GM12878 (cell line): ENCODE measurements at regions not wholly inside any gene's neighbourhood (a gene's known extent, or its start where the extent isn't known, plus 50 kb on each side); places are given as distances from the start of the nearest gene placed in this dataset.
"Not testable (repeated sequence)": the region's sequence is repeated elsewhere in the genome, so short reads cannot be mapped to it uniquely, and the experiment has no call there.

ENCODE experiments used
- ATAC-seq: fragments of 200-7000 bp; cut with Tn5 transposase; 3 replicates; pipeline ENCODE4 v1.9.1; 2020; ENCODE audit warnings: mild to moderate bottlenecking, moderate library complexity
- BruUV-seq: library from RNA; stranded (reverse); fragments of 400-500 nt; replicated peaks from 2 replicates; lab custom pipeline; 2021; lab: Mats Ljungman, UMichigan
- CTCF ChIA-PET: fragments of 300-600 bp; sonication (Branson Sonifier 250); formaldehyde crosslinking; extraction: SDS; loops from one replicate; lab custom pipeline; 2021; ENCODE audit warnings: inconsistent platforms; lab: Yijun Ruan, JAX
- POLR2A ChIA-PET: fragments of 350-600 bp; formaldehyde crosslinking; extraction: SDS; loops from one replicate; lab custom pipeline; 2021; ENCODE audit warnings: inconsistent platforms; lab: Charles Lee
- RAD21 ChIA-PET: fragments of 300-600 bp; sonication (Branson Sonifier 250); formaldehyde crosslinking; loops from one replicate; lab custom pipeline; 2023; ENCODE audit warnings: antibody characterized with exemption; ENCODE audit not compliant: unreplicated experiment; lab: Charles Lee
- SMC1A ChIA-PET: fragments of 300-600 bp; sonication (Branson Sonifier 250); formaldehyde crosslinking; loops from one replicate; lab custom pipeline; 2023; ENCODE audit not compliant: unreplicated experiment, uncharacterized antibody; lab: Charles Lee
- DNase-seq: peaks from one replicate; pipeline ENCODE4 v3.0.0-alpha.2; 2011; ENCODE audit warnings: low read depth, low spot score
- FAIRE-seq: peaks from 3 replicates; lab custom pipeline; 2011; peaks lifted over from hg19 to GRCh38; lab: Jason Lieb, UNC
- H2AFZ ChIP-seq: 2 replicates; pipeline ENCODE4 v1.6.0; 2011; ENCODE audit warnings: low read depth, low read length, control low read depth; ENCODE audit not compliant: control insufficient read depth
- H3K27ac ChIP-seq: 2 replicates; pipeline ENCODE4 v1.5.1; 2011; ENCODE audit warnings: control low read depth; ENCODE audit not compliant: control insufficient read depth, insufficient read depth
- H3K27me3 ChIP-seq, 2 experiments: replicated peaks in 1 of 2; 2 replicates each; pipeline versions ENCODE4 v1.6.0 to v1.6.1; 2011; ENCODE audit warnings: low read length in 1 of 2; ENCODE audit not compliant: control insufficient read depth in 2 of 2, insufficient read depth in 2 of 2
- H3K36me3 ChIP-seq, 2 experiments: 2 replicates each; pipeline ENCODE4 v1.5.1; 2011; ENCODE audit warnings: low read length in 1 of 2; ENCODE audit not compliant: control insufficient read depth in 2 of 2, insufficient read depth in 2 of 2
- H3K4me1 ChIP-seq: 2 replicates; pipeline ENCODE4 v1.6.1; 2011; ENCODE audit warnings: mild to moderate bottlenecking, low read length, moderate library complexity, mixed read lengths; ENCODE audit not compliant: control insufficient read depth, insufficient read depth
- H3K4me2 ChIP-seq: 2 replicates; pipeline ENCODE4 v1.6.0; 2011; ENCODE audit warnings: control low read depth; ENCODE audit not compliant: control insufficient read depth, insufficient read depth
- H3K4me3 ChIP-seq: fragments of 200-600 bp; sonication (generic); 2 replicates; pipeline ENCODE4 v1.5.1; 2016
- H3K79me2 ChIP-seq: 2 replicates; pipeline ENCODE4 v1.6.0; 2011; ENCODE audit warnings: low read length; ENCODE audit not compliant: control insufficient read depth, insufficient read depth
- H3K9ac ChIP-seq: 2 replicates; pipeline ENCODE4 v1.8.0; 2011; ENCODE audit warnings: low read length, control low read depth, mixed read lengths; ENCODE audit not compliant: control insufficient read depth, insufficient read depth
- H3K9me3 ChIP-seq: replicated peaks from 3 replicates; pipeline ENCODE4 v1.5.1; 2011; ENCODE audit warnings: mild to moderate bottlenecking, low read length; ENCODE audit not compliant: control insufficient read depth, insufficient read depth
- H4K20me1 ChIP-seq: 2 replicates; pipeline ENCODE4 v1.6.0; 2011; ENCODE audit not compliant: control insufficient read depth, insufficient read depth
- CEBPB ChIP-seq, 2 experiments: fragments of 150-350 bp in 1 of 2; IDR thresholded peaks; 2 replicates each; pipeline ENCODE4 v1.6.1; 2012 to 2014; ENCODE audit warnings: low read depth in 2 of 2, low read length in 2 of 2, borderline replicate concordance in 1 of 2, inconsistent platforms in 1 of 2
- FOXM1 ChIP-seq: IDR thresholded peaks from 2 replicates; pipeline ENCODE4 v1.6.1; 2012; ENCODE audit warnings: low read depth, mild to moderate bottlenecking, inconsistent platforms, low read length, moderate library complexity
- HDGF ChIP-seq: fragments of 450-650 bp; IDR thresholded peaks from 2 replicates; pipeline ENCODE4 v1.6.1; 2016; ENCODE audit warnings: antibody characterized with exemption
- IKZF1 ChIP-seq: fragments of 450-650 bp; conservative IDR thresholded peaks from 2 replicates; pipeline ENCODE4 v1.6.1; 2017; ENCODE audit warnings: antibody characterized with exemption, mild to moderate bottlenecking
- in situ Hi-C: fragments of 300-500 bp; cut with MboI; formaldehyde crosslinking; loops from 9 replicates; pipeline ENCODE4 v1.14.3; 2018; ENCODE audit warnings: mixed read lengths
- intact Hi-C: fragments of 100-400 bp; cut with micrococcal nuclease; formaldehyde crosslinking; loops from one replicate; pipeline ENCODE4 v1.14.2; 2022; ENCODE audit not compliant: unreplicated experiment
- TF ChIP-seq, protein P1 (sequence below): fragments of 450-650 bp; IDR thresholded peaks from 2 replicates; pipeline ENCODE4 v1.6.1; 2017; ENCODE audit warnings: borderline replicate concordance
- TF ChIP-seq, protein P2 (sequence below): fragments of 450-650 bp; formaldehyde crosslinking; IDR thresholded peaks from 2 replicates; pipeline ENCODE4 v1.4.0; 2020; ENCODE audit warnings: mild to moderate bottlenecking, moderate library complexity
- TF ChIP-seq, protein P3 (sequence below): fragments of 450-650 bp; IDR thresholded peaks from 2 replicates; pipeline ENCODE4 v1.6.1; 2017; ENCODE audit warnings: mild to moderate bottlenecking
- TF ChIP-seq, protein P4 (sequence below): fragments of 450-650 bp; IDR thresholded peaks from 2 replicates; pipeline ENCODE4 v1.6.1; 2016; ENCODE audit warnings: mild to moderate bottlenecking

DNA sequence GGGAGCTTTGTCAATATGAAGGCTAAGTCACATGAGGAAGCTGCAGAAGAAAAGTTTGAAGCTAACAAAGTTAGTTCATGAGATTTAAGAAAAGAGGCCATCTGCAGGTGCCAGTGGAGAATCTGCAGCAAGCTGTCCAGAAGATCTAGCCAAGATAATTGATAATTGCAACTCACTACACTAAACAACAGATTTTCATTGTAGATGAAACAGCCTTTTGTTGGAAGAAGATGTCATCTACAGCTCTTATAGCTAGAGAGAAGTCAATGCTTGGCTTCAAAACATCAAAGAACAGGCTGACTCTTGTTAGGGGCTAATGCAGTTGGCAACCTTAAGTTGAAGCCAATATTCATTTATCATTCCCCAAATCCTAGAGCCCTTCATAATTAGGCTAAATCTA, 83.7 kb downstream of the RIN2 start:
- Histone ChIP-seq H4K20me1 (no peaks in the 10 kb centered on the region), H3K27ac (no peak overlapping the region), H3K4me1 (no peaks in the 10 kb centered on the region), H3K9ac (no peak overlapping the region), H3K4me3 (no peak overlapping the region), H3K9me3 (no peaks in the 10 kb centered on the region), H3K79me2 (no peaks in the 10 kb centered on the region), H3K36me3 (no peaks in the 10 kb centered on the region), H3K27me3 (peaks cover 0 to 5% of the 10 kb centered on the region in 2 experiments; a peak in 2 of 4 replicates), H3K4me2 (no peak overlapping the region), H2AFZ (no peak overlapping the region)
- SMC1A ChIA-PET = interaction anchor here (0.7 kb wide), 1 partner anchor 211 kb away, joined by 3 read pairs; no protein-coding TSS in a partner anchor
- intact Hi-C loops (no loop called here), in situ Hi-C loops (no loop called here)
- DNase-seq (no peak), FAIRE-seq (no peak), ATAC-seq (no peak)
- no TSS peak for BruUV-seq
- TF ChIP-seq, protein P1, sequence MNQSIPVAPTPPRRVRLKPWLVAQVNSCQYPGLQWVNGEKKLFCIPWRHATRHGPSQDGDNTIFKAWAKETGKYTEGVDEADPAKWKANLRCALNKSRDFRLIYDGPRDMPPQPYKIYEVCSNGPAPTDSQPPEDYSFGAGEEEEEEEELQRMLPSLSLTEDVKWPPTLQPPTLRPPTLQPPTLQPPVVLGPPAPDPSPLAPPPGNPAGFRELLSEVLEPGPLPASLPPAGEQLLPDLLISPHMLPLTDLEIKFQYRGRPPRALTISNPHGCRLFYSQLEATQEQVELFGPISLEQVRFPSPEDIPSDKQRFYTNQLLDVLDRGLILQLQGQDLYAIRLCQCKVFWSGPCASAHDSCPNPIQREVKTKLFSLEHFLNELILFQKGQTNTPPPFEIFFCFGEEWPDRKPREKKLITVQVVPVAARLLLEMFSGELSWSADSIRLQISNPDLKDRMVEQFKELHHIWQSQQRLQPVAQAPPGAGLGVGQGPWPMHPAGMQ = no peak
- TF ChIP-seq, protein P2, sequence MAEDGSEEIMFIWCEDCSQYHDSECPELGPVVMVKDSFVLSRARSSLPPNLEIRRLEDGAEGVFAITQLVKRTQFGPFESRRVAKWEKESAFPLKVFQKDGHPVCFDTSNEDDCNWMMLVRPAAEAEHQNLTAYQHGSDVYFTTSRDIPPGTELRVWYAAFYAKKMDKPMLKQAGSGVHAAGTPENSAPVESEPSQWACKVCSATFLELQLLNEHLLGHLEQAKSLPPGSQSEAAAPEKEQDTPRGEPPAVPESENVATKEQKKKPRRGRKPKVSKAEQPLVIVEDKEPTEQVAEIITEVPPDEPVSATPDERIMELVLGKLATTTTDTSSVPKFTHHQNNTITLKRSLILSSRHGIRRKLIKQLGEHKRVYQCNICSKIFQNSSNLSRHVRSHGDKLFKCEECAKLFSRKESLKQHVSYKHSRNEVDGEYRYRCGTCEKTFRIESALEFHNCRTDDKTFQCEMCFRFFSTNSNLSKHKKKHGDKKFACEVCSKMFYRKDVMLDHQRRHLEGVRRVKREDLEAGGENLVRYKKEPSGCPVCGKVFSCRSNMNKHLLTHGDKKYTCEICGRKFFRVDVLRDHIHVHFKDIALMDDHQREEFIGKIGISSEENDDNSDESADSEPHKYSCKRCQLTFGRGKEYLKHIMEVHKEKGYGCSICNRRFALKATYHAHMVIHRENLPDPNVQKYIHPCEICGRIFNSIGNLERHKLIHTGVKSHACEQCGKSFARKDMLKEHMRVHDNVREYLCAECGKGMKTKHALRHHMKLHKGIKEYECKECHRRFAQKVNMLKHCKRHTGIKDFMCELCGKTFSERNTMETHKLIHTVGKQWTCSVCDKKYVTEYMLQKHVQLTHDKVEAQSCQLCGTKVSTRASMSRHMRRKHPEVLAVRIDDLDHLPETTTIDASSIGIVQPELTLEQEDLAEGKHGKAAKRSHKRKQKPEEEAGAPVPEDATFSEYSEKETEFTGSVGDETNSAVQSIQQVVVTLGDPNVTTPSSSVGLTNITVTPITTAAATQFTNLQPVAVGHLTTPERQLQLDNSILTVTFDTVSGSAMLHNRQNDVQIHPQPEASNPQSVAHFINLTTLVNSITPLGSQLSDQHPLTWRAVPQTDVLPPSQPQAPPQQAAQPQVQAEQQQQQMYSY (CRISPR knock-in tag) = no peak
- TF ChIP-seq, protein P3, sequence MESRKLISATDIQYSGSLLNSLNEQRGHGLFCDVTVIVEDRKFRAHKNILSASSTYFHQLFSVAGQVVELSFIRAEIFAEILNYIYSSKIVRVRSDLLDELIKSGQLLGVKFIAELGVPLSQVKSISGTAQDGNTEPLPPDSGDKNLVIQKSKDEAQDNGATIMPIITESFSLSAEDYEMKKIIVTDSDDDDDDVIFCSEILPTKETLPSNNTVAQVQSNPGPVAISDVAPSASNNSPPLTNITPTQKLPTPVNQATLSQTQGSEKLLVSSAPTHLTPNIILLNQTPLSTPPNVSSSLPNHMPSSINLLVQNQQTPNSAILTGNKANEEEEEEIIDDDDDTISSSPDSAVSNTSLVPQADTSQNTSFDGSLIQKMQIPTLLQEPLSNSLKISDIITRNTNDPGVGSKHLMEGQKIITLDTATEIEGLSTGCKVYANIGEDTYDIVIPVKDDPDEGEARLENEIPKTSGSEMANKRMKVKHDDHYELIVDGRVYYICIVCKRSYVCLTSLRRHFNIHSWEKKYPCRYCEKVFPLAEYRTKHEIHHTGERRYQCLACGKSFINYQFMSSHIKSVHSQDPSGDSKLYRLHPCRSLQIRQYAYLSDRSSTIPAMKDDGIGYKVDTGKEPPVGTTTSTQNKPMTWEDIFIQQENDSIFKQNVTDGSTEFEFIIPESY = no peak
- TF ChIP-seq IKZF1 = no peak
- no peak for TF ChIP-seq CEBPB (IDR thresholded peaks at IDR 0.05; ENCODE audit: borderline replicate concordance in 1 of 2, low read depth in 2 of 2, low read length in 2 of 2)
- TF ChIP-seq, protein P4, sequence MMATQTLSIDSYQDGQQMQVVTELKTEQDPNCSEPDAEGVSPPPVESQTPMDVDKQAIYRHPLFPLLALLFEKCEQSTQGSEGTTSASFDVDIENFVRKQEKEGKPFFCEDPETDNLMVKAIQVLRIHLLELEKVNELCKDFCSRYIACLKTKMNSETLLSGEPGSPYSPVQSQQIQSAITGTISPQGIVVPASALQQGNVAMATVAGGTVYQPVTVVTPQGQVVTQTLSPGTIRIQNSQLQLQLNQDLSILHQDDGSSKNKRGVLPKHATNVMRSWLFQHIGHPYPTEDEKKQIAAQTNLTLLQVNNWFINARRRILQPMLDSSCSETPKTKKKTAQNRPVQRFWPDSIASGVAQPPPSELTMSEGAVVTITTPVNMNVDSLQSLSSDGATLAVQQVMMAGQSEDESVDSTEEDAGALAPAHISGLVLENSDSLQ = no peak
- TF ChIP-seq HDGF = no peak
- TF ChIP-seq FOXM1 = no peak
- POLR2A ChIA-PET = no interaction called here
- RAD21 ChIA-PET = no interaction called here
- CTCF ChIA-PET = interaction anchor here (0.9 kb wide), 1 partner anchor 156 kb away, joined by 3 read pairs; no protein-coding TSS in a partner anchor

DNA sequence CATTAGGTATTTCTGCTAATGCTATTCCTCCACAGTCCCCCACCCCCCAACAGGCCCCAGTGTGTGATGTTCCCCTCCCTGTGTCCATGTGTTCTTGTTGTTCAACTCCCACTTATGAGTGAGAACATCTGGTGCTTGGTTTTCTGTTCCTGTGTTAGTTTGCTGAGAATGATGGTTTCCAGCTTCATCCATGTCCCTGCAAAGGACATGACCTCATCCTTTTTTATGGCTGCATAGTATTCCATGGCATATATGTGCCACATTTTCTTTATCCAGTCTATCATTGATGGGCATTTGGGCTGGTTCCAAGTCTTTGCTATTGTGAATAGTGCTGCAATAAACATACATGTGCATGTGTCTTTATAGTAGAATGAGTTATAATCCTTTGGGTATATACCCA, 86.8 kb downstream of the RIN2 start:
- H3K27ac ChIP-seq, H3K4me2 ChIP-seq, H3K36me3 ChIP-seq, H4K20me1 ChIP-seq, CTCF ChIA-PET, RAD21 ChIA-PET, in situ Hi-C loops, DNase-seq, ATAC-seq, H3K9me3 ChIP-seq, SMC1A ChIA-PET, H2AFZ ChIP-seq, H3K79me2 ChIP-seq, BruUV-seq, POLR2A ChIA-PET, H3K9ac ChIP-seq, intact Hi-C loops, FAIRE-seq, H3K4me3 ChIP-seq, H3K27me3 ChIP-seq, H3K4me1 ChIP-seq: not testable (repeated sequence)
